ENCODE measurements at regions not wholly inside any gene's neighbourhood (a gene's known extent, or its start where the extent isn't known, plus 50 kb on each side); places are given as distances from the start of the nearest gene placed in this dataset.
A peak's percentile ranks its signal among the peaks of the same experiment; 100 is the strongest.
"Not testable (repeated sequence)": the region's sequence is repeated elsewhere in the genome, so short reads cannot be mapped to it uniquely, and the experiment has no call there.

DNA sequence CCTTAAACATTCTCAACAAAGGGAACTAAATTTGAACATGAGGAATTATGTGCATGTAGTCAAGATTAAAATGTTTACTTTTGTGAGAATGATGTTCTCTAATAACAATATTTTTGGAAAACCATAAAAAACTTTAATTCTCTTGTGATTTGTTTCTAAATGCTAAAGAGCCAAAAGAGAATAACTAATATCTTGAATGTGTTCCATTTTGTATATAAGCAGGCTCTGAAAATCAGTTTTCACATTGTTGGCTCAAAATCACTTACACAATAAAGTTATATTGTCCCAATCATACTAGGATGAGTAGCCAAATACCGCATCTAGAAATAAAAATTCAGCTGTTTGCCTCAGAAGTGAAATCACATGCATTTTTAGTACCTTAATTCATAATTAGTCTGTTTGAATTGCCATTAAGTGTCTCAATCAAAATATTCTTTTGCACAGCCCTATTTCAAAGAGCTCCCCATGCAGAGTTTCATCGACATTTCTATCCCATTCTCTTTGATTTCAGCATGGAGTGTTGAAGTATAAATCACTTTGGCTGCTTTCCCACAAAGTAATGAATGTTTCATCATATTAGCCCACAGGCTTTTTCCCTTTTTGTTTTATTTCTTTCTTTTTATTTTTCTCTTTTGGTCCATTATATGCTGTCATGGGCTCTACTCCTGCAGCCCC, 420.3 kb upstream of the POM121L12 start:
- H3K56ac ChIP-seq (ENCODE audit: low read length) = no peak overlapping the region

DNA sequence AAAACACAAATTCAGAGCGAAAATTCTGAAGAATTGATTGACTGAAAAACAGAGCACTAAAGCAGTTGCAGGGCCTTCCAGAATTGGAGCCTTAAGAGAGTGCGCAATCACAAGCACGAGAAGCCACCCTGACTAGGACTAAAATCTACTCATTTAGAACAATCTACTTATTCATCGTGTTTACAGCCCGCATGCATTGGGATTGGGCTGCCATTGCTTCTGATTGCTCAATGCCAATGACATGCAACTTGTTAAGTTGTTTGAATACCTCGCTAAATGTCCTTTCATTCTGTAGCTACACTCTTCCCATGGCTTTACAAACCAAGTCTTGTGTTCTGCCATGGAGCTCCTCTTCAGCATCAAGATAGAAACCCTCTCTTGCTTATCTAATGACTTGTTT, 425.9 kb upstream of the POM121L12 start:
- H3K36me3 ChIP-seq (ENCODE audit: control insufficient read depth, insufficient read depth, low read length) = no peaks in the 10 kb centered on the region
- no peak overlapping the region for H3K4ac ChIP-seq (ENCODE audit: low read depth, low read length)
- H2BK15ac ChIP-seq (replicated peaks; ENCODE audit: low read depth) = no peak overlapping the region
- no peaks in the 10 kb centered on the region for H3K4me1 ChIP-seq (ENCODE audit: control insufficient read depth, low read depth, low read length)
- no peak overlapping the region for H3K27ac ChIP-seq (ENCODE audit: low read depth, low read length)
- no peak overlapping the region for H2BK120ac ChIP-seq (ENCODE audit: low read depth, low read length)
- H3K23ac ChIP-seq (ENCODE audit: low read length) = no peak overlapping the region
- no peak overlapping the region for H2BK5ac ChIP-seq (ENCODE audit: low read length)
- no peak overlapping the region for H3K9ac ChIP-seq (ENCODE audit: low read length)
- H3K27me3 ChIP-seq (ENCODE audit: insufficient read depth, low read length, poor library complexity) = no peaks in the 10 kb centered on the region
- H3K56ac ChIP-seq (ENCODE audit: low read length) = no peak overlapping the region
- no CpG with 5 or more reads among the region's 6 CpGs for WGBS (ENCODE audit: extremely low coverage, insufficient coverage, low lambda C conversion rate)
- H4K5ac ChIP-seq (ENCODE audit: low read length) = no peak overlapping the region
- no peaks in the 10 kb centered on the region for H3K79me2 ChIP-seq (ENCODE audit: control insufficient read depth, insufficient read depth, low read length)
- H3K79me1 ChIP-seq (ENCODE audit: low read length) = no peaks in the 10 kb centered on the region
- no peak overlapping the region for H2AK5ac ChIP-seq (ENCODE audit: low read length)
- no peak for DNase-seq
- no peak overlapping the region for H3K4me3 ChIP-seq (ENCODE audit: low read length)
- no peak overlapping the region for H4K8ac ChIP-seq (ENCODE audit: low read depth, low read length)
- no peak overlapping the region for H3K18ac ChIP-seq (ENCODE audit: low read length)
- no peak overlapping the region for H3K4me2 ChIP-seq (ENCODE audit: low read length)

More for the DNA sequence above, 420.3 kb upstream of the POM121L12 start:
- H3K79me2 ChIP-seq (ENCODE audit: control insufficient read depth, insufficient read depth, low read length) = no peaks in the 10 kb centered on the region
- no peak overlapping the region for H3K4ac ChIP-seq (ENCODE audit: low read depth, low read length)
- no peak overlapping the region for H2BK120ac ChIP-seq (ENCODE audit: low read depth, low read length)
- no peak overlapping the region for H3K27ac ChIP-seq (ENCODE audit: low read depth, low read length)
- no peak overlapping the region for H4K8ac ChIP-seq (ENCODE audit: low read depth, low read length)
- no peaks in the 10 kb centered on the region for H3K27me3 ChIP-seq (ENCODE audit: insufficient read depth, low read length, poor library complexity)
- no peak overlapping the region for H2BK5ac ChIP-seq (ENCODE audit: low read length)
- H3K4me2 ChIP-seq (ENCODE audit: low read length) = no peak overlapping the region
- no peak overlapping the region for H2BK15ac ChIP-seq (replicated peaks; ENCODE audit: low read depth)
- no peak overlapping the region for H3K4me3 ChIP-seq (ENCODE audit: low read length)
- H3K4me1 ChIP-seq (ENCODE audit: control insufficient read depth, low read depth, low read length) = no peaks in the 10 kb centered on the region
- DNase-seq = no peak
- no peak overlapping the region for H3K9ac ChIP-seq (ENCODE audit: low read length)
- H3K36me3 ChIP-seq (ENCODE audit: control insufficient read depth, insufficient read depth, low read length) = no peaks in the 10 kb centered on the region
- H2AK5ac ChIP-seq (ENCODE audit: low read length) = no peak overlapping the region
- H3K23ac ChIP-seq (ENCODE audit: low read length) = no peak overlapping the region
- WGBS (ENCODE audit: extremely low coverage, insufficient coverage, low lambda C conversion rate) = no CpG with 5 or more reads among the region's 2 CpGs
- H3K79me1 ChIP-seq (ENCODE audit: low read length) = no peaks in the 10 kb centered on the region
- H4K5ac ChIP-seq (ENCODE audit: low read length) = no peak overlapping the region
- H3K18ac ChIP-seq (ENCODE audit: low read length) = no peak overlapping the region

DNA sequence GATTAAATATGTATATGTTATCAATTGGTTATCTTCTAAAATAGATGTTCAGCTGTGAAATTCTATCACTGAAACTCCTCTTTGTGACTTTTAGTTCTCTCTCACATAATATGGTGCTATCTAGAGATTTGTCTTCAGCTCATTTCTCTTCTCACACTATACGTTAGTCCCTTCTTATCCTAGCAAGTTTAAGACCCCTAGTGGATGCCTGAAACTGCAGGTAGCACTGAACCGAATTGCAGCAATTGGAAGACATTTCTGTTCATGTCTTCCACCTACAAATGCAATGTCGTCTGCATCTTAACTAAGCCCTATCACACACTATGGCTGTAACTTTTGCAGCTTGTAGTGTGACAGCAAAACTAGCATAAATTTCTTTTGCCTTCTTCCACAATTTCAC, 442.7 kb upstream of the POM121L12 start:
- DNase-seq = peak; percentile 6
- H3K4me1 ChIP-seq (ENCODE audit: control insufficient read depth, low read depth, low read length) = no peaks in the 10 kb centered on the region
- H3K27me3 ChIP-seq (ENCODE audit: insufficient read depth, low read length, poor library complexity) = no peaks in the 10 kb centered on the region
- no peak overlapping the region for H3K9ac ChIP-seq (ENCODE audit: low read length)
- no peaks in the 10 kb centered on the region for H3K79me2 ChIP-seq (ENCODE audit: control insufficient read depth, insufficient read depth, low read length)
- no peak overlapping the region for H3K4me2 ChIP-seq (ENCODE audit: low read length)
- H4K8ac ChIP-seq (ENCODE audit: low read depth, low read length) = no peak overlapping the region
- H3K36me3 ChIP-seq (ENCODE audit: control insufficient read depth, insufficient read depth, low read length) = no peaks in the 10 kb centered on the region
- H3K18ac ChIP-seq (ENCODE audit: low read length) = no peak overlapping the region
- H2BK120ac ChIP-seq (ENCODE audit: low read depth, low read length) = no peak overlapping the region
- no peak overlapping the region for H2BK15ac ChIP-seq (replicated peaks; ENCODE audit: low read depth)
- no peak overlapping the region for H3K56ac ChIP-seq (ENCODE audit: low read length)
- H3K27ac ChIP-seq (ENCODE audit: low read depth, low read length) = no peak overlapping the region
- H3K4ac ChIP-seq (ENCODE audit: low read depth, low read length) = no peak overlapping the region
- H3K79me1 ChIP-seq (ENCODE audit: low read length) = no peaks in the 10 kb centered on the region
- H3K23ac ChIP-seq (ENCODE audit: low read length) = no peak overlapping the region
- no peak overlapping the region for H2BK5ac ChIP-seq (ENCODE audit: low read length)
- no peak overlapping the region for H4K5ac ChIP-seq (ENCODE audit: low read length)
- H2AK5ac ChIP-seq (ENCODE audit: low read length) = no peak overlapping the region
- no peak overlapping the region for H3K4me3 ChIP-seq (ENCODE audit: low read length)
- no CpG with 5 or more reads among the region's 3 CpGs for WGBS (ENCODE audit: extremely low coverage, insufficient coverage, low lambda C conversion rate)

DNA sequence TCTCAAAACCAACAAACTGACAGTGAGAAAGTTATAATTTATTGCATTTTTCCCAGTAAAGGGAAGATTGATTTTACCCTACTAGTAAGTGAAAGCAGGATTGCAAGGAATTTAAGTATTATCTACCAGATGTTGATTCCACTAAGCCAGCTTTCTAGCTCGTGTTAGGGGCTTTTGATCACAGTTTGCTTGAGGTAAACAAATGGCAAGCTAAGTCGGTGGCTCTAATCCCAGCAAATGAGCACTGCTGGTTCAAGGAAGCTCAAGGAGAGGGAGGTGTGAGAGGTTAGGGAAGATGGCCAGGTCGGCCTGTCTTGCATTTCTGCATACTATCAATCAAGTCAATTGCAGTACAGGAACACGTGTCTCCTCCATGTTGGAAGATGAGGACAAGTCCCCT, 448.7 kb upstream of the POM121L12 start:
- no peak overlapping the region for H4K5ac ChIP-seq (ENCODE audit: low read length)

DNA sequence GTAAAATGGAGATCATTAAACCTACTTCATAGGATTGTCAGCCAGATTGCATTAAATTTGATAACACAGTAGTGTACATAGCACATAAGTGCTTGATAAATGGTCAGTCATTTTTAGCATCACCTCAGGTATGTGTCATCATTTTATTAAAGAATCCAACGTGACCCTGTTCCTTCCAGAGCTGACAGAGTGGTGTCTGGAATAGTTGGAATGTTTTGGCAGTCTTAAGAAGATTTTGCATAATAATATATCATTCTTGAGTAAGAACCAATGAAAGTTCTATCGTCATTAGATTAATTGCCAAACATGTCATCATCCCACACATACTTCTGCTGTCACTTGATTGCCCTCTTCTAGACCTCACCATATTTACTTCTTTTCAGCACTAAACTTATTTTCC, 451.4 kb upstream of the POM121L12 start:
- Histone ChIP-seq H2BK120ac (ENCODE audit: low read depth, low read length) (no peak overlapping the region), H3K79me2 (ENCODE audit: control insufficient read depth, insufficient read depth, low read length) (no peaks in the 10 kb centered on the region), H3K79me1 (ENCODE audit: low read length) (no peaks in the 10 kb centered on the region), H3K4me2 (ENCODE audit: low read length) (no peak overlapping the region), H2AK5ac (ENCODE audit: low read length) (no peak overlapping the region), H3K18ac (ENCODE audit: low read length) (no peak overlapping the region), H3K4me1 (ENCODE audit: control insufficient read depth, low read depth, low read length) (no peaks in the 10 kb centered on the region), H3K36me3 (ENCODE audit: control insufficient read depth, insufficient read depth, low read length) (no peaks in the 10 kb centered on the region), H3K27ac (ENCODE audit: low read depth, low read length) (no peak overlapping the region), H2BK5ac (ENCODE audit: low read length) (no peak overlapping the region), H3K56ac (ENCODE audit: low read length) (no peak overlapping the region), H3K23ac (ENCODE audit: low read length) (no peak overlapping the region), H3K4me3 (ENCODE audit: low read length) (no peak overlapping the region), H4K5ac (ENCODE audit: low read length) (no peak overlapping the region), H3K9ac (ENCODE audit: low read length) (no peak overlapping the region), H3K4ac (ENCODE audit: low read depth, low read length) (no peak overlapping the region), H2BK15ac (replicated peaks; ENCODE audit: low read depth) (no peak overlapping the region), H4K8ac (ENCODE audit: low read depth, low read length) (no peak overlapping the region), H3K27me3 (ENCODE audit: insufficient read depth, low read length, poor library complexity) (no peaks in the 10 kb centered on the region)
- no CpG with 5 or more reads among the region's 2 CpGs for WGBS (ENCODE audit: extremely low coverage, insufficient coverage, low lambda C conversion rate)
- DNase-seq = no peak

More for the DNA sequence above, 448.7 kb upstream of the POM121L12 start:
- Histone ChIP-seq H3K4ac (ENCODE audit: low read depth, low read length) (no peak overlapping the region), H2BK15ac (replicated peaks; ENCODE audit: low read depth) (no peak overlapping the region), H3K23ac (ENCODE audit: low read length) (no peak overlapping the region), H3K4me1 (ENCODE audit: control insufficient read depth, low read depth, low read length) (no peaks in the 10 kb centered on the region), H3K79me2 (ENCODE audit: control insufficient read depth, insufficient read depth, low read length) (no peaks in the 10 kb centered on the region), H3K27ac (ENCODE audit: low read depth, low read length) (no peak overlapping the region), H2BK120ac (ENCODE audit: low read depth, low read length) (no peak overlapping the region), H4K8ac (ENCODE audit: low read depth, low read length) (no peak overlapping the region), H3K27me3 (ENCODE audit: insufficient read depth, low read length, poor library complexity) (no peaks in the 10 kb centered on the region), H3K9ac (ENCODE audit: low read length) (no peak overlapping the region), H3K79me1 (ENCODE audit: low read length) (no peaks in the 10 kb centered on the region), H3K36me3 (ENCODE audit: control insufficient read depth, insufficient read depth, low read length) (no peaks in the 10 kb centered on the region), H2BK5ac (ENCODE audit: low read length) (no peak overlapping the region), H3K56ac (ENCODE audit: low read length) (no peak overlapping the region), H3K4me2 (ENCODE audit: low read length) (no peak overlapping the region), H3K4me3 (ENCODE audit: low read length) (no peak overlapping the region), H3K18ac (ENCODE audit: low read length) (no peak overlapping the region), H2AK5ac (ENCODE audit: low read length) (no peak overlapping the region)
- DNase-seq = peak; percentile 93
- WGBS (ENCODE audit: extremely low coverage, insufficient coverage, low lambda C conversion rate) = no CpG with 5 or more reads among the region's 4 CpGs

DNA sequence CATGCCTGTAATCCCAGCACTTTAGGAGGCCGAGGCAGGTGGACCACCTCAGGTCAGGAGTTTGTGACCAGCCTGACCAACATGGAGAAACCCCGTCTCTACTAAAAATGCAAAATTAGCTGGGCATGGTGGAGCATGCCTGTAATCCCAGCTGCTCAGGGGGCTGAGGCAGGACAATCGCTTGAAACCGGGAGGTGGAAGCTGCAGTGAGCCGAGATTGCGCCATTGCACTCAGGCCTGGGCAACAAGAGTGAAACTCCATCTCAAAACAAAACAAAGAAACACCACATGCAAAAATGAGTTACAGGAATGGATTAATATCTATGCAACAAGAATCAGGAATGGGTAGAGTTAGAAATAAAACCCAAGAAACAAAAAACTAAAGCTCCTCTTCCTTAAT, 462.3 kb upstream of the POM121L12 start:
- WGBS (ENCODE audit: extremely low coverage, insufficient coverage, low lambda C conversion rate) = no CpG with 5 or more reads among the region's 6 CpGs
- H2BK120ac ChIP-seq (ENCODE audit: low read depth, low read length) = not testable (repeated sequence)

More for the DNA sequence above, 462.3 kb upstream of the POM121L12 start:
- not testable (repeated sequence) for H3K9ac ChIP-seq (ENCODE audit: low read length); H3K79me2 ChIP-seq (ENCODE audit: control insufficient read depth, insufficient read depth, low read length); H3K27ac ChIP-seq (ENCODE audit: low read depth, low read length); H3K23ac ChIP-seq (ENCODE audit: low read length); H2AK5ac ChIP-seq (ENCODE audit: low read length); H4K5ac ChIP-seq (ENCODE audit: low read length); H3K4me3 ChIP-seq (ENCODE audit: low read length); H3K36me3 ChIP-seq (ENCODE audit: control insufficient read depth, insufficient read depth, low read length); H3K27me3 ChIP-seq (ENCODE audit: insufficient read depth, low read length, poor library complexity); H3K18ac ChIP-seq (ENCODE audit: low read length); H2BK5ac ChIP-seq (ENCODE audit: low read length); DNase-seq; H3K4me1 ChIP-seq (ENCODE audit: control insufficient read depth, low read depth, low read length); H4K8ac ChIP-seq (ENCODE audit: low read depth, low read length); H2BK15ac ChIP-seq (replicated peaks; ENCODE audit: low read depth); H3K79me1 ChIP-seq (ENCODE audit: low read length); H3K4ac ChIP-seq (ENCODE audit: low read depth, low read length); H3K4me2 ChIP-seq (ENCODE audit: low read length); H3K56ac ChIP-seq (ENCODE audit: low read length)
